ENCODE measurements at regions not wholly inside any gene's neighbourhood (a gene's known extent, or its start where the extent isn't known, plus 50 kb on each side); places are given as distances from the start of the nearest gene placed in this dataset.
"Not testable (repeated sequence)": the region's sequence is repeated elsewhere in the genome, so short reads cannot be mapped to it uniquely, and the experiment has no call there.

- H3K27ac ChIP-seq, result peak overlapping the region; percentile 99
- peak overlapping the region; percentile 65 to 68 for H3K4me3 ChIP-seq (ENCODE audit: low read depth in 1 of 2, low read length in 1 of 2)
These were observed 70.4 kb upstream of the CFAP46 start for GRCh38 chr10:133012573-133013359.

GRCh38 chr10:133011882-133012281 lies 69.5 kb upstream of the CFAP46 start:
- Histone ChIP-seq H3K4me1 (ENCODE audit: control insufficient read depth in 1 of 2, insufficient read depth in 1 of 2, low read depth in 1 of 2, low read length in 1 of 2) (peaks cover 68 to 75% of the 10 kb centered on the region in 2 experiments), H3K9me3 (no peaks in the 10 kb centered on the region), H3K36me3 (peaks cover 8% of the 10 kb centered on the region), H3K27me3 (no peaks in the 10 kb centered on the region), H3K4me3 (ENCODE audit: low read depth in 1 of 2, low read length in 1 of 2) (no peak overlapping the region), H3K27ac (peak overlapping the region; percentile 99)
- no peak for TF ChIP-seq CTCF (IDR thresholded peaks at IDR 0.05)

More at GRCh38 chr10:133012573-133013359, 70.4 kb upstream of the CFAP46 start:
- peaks cover 8% of the 10 kb centered on the region for H3K36me3 ChIP-seq
- no peak for TF ChIP-seq CTCF (IDR thresholded peaks at IDR 0.05)
- H3K27me3 ChIP-seq, result no peaks in the 10 kb centered on the region
- H3K9me3 ChIP-seq, result no peaks in the 10 kb centered on the region
- H3K4me1 ChIP-seq (ENCODE audit: control insufficient read depth in 1 of 2, insufficient read depth in 1 of 2, low read depth in 1 of 2, low read length in 1 of 2), result peaks cover 68 to 75% of the 10 kb centered on the region in 2 experiments

- not testable (repeated sequence) for H3K27me3 ChIP-seq; H3K36me3 ChIP-seq; H3K9me3 ChIP-seq; H3K4me3 ChIP-seq (ENCODE audit: low read depth in 1 of 2, low read length in 1 of 2)
- Histone ChIP-seq H3K4me1 (ENCODE audit: control insufficient read depth in 1 of 2, insufficient read depth in 1 of 2, low read depth in 1 of 2, low read length in 1 of 2) (peaks cover 68 to 73% of the 10 kb centered on the region in 2 experiments), H3K27ac (peak overlapping the region; percentile 99)
These were observed 69.0 kb upstream of the CFAP46 start for GRCh38 chr10:133011393-133011792.

- H3K27me3 ChIP-seq, H3K9me3 ChIP-seq, H3K36me3 ChIP-seq: not testable (repeated sequence)
- Histone ChIP-seq H3K4me1 (ENCODE audit: control insufficient read depth in 1 of 2, insufficient read depth in 1 of 2, low read depth in 1 of 2, low read length in 1 of 2) (peaks cover 65 to 67% of the 10 kb centered on the region in 2 experiments), H3K4me3 (ENCODE audit: low read depth in 1 of 2, low read length in 1 of 2) (peak overlapping the region in 1 of 2 experiments; percentile 42), H3K27ac (peak overlapping the region; percentile 81)
These were observed 68.4 kb upstream of the CFAP46 start for GRCh38 chr10:133010843-133011179.

- Histone ChIP-seq H3K4me1 (ENCODE audit: control insufficient read depth in 1 of 2, insufficient read depth in 1 of 2, low read depth in 1 of 2, low read length in 1 of 2) (peaks cover 60 to 62% of the 10 kb centered on the region in 2 experiments), H3K36me3 (no peaks in the 10 kb centered on the region), H3K4me3 (ENCODE audit: low read depth in 1 of 2, low read length in 1 of 2) (peak overlapping the region; percentile 0 to 42), H3K27ac (peak overlapping the region; percentile 81), H3K9me3 (no peaks in the 10 kb centered on the region), H3K27me3 (no peaks in the 10 kb centered on the region)
- no peak for TF ChIP-seq CTCF (IDR thresholded peaks at IDR 0.05)
These were observed 67.9 kb upstream of the CFAP46 start for GRCh38 chr10:133010095-133010842.

GRCh38 chr10:133009218-133009950 lies 67.0 kb upstream of the CFAP46 start:
- H3K36me3 ChIP-seq, result no peaks in the 10 kb centered on the region
- H3K4me3 ChIP-seq (ENCODE audit: low read depth in 1 of 2, low read length in 1 of 2), result peak overlapping the region; percentile 0 to 42
- peaks cover 51 to 53% of the 10 kb centered on the region in 2 experiments for H3K4me1 ChIP-seq (ENCODE audit: control insufficient read depth in 1 of 2, insufficient read depth in 1 of 2, low read depth in 1 of 2, low read length in 1 of 2)
- no peak for TF ChIP-seq CTCF (IDR thresholded peaks at IDR 0.05)
- H3K27me3 ChIP-seq, result no peaks in the 10 kb centered on the region
- H3K27ac ChIP-seq, result peak overlapping the region; percentile 81
- H3K9me3 ChIP-seq, result no peaks in the 10 kb centered on the region
